ENCODE measurements at regions not wholly inside any gene's neighbourhood (a gene's known extent, or its start where the extent isn't known, plus 50 kb on each side); places are given as distances from the start of the nearest gene placed in this dataset.

- Histone ChIP-seq H3K4me3 (ENCODE audit: insufficient read length, low read depth) (no peak overlapping the region), H3K4me1 (ENCODE audit: insufficient read depth, insufficient read length) (no peaks in the 10 kb centered on the region), H3K36me3 (ENCODE audit: insufficient read depth, insufficient read length, low read length) (no peaks in the 10 kb centered on the region), H3K9me3 (ENCODE audit: insufficient read depth, low read length) (peaks cover 6% of the 10 kb centered on the region; the same call in 1 of the 2 replicates), H3K9ac (ENCODE audit: insufficient read length, low read depth) (no peak overlapping the region), H3K27me3 (ENCODE audit: insufficient read depth, insufficient read length) (no peaks in the 10 kb centered on the region)
- TF ChIP-seq ZNF274 (IDR thresholded peaks at IDR 0.05; ENCODE audit: low read depth, low read length) (no peak), SUZ12 (IDR thresholded peaks at IDR 0.05; ENCODE audit: extremely low read depth, insufficient read depth, insufficient read length) (no peak), YY1 (IDR thresholded peaks at IDR 0.05; ENCODE audit: insufficient read depth, insufficient read length) (no peak)
- no peak for DNase-seq (ENCODE audit: low read depth, low spot score)
Observed at GRCh38 chr10:121296881-121297585, 301.2 kb downstream of the FGFR2 start.

- no peaks in the 10 kb centered on the region for H3K9me3 ChIP-seq (ENCODE audit: insufficient read depth, low read length)
Observed at GRCh38 chr10:121300723-121301122, 297.5 kb downstream of the FGFR2 start.

GRCh38 chr10:121302541-121303180, 295.6 kb downstream of the FGFR2 start:
- no peak for DNase-seq (ENCODE audit: low read depth, low spot score)
- no peaks in the 10 kb centered on the region for H3K36me3 ChIP-seq (ENCODE audit: insufficient read depth, insufficient read length, low read length)
- no peak overlapping the region for H3K9ac ChIP-seq (ENCODE audit: insufficient read length, low read depth)
- no peak overlapping the region for H3K4me3 ChIP-seq (ENCODE audit: insufficient read length, low read depth)
- TF ChIP-seq SUZ12 (IDR thresholded peaks at IDR 0.05; ENCODE audit: extremely low read depth, insufficient read depth, insufficient read length) (no peak), ZNF274 (IDR thresholded peaks at IDR 0.05; ENCODE audit: low read depth, low read length) (no peak), YY1 (IDR thresholded peaks at IDR 0.05; ENCODE audit: insufficient read depth, insufficient read length) (no peak)
- H3K27me3 ChIP-seq (ENCODE audit: insufficient read depth, insufficient read length): no peaks in the 10 kb centered on the region
- H3K4me1 ChIP-seq (ENCODE audit: insufficient read depth, insufficient read length): no peaks in the 10 kb centered on the region
- H3K9me3 ChIP-seq (ENCODE audit: insufficient read depth, low read length): peaks cover 2% of the 10 kb centered on the region

More at GRCh38 chr10:121300723-121301122, 297.5 kb downstream of the FGFR2 start:
- no peaks in the 10 kb centered on the region for H3K36me3 ChIP-seq (ENCODE audit: insufficient read depth, insufficient read length, low read length)
- no peak overlapping the region for H3K9ac ChIP-seq (ENCODE audit: insufficient read length, low read depth)
- no peaks in the 10 kb centered on the region for H3K27me3 ChIP-seq (ENCODE audit: insufficient read depth, insufficient read length)
- DNase-seq (ENCODE audit: low read depth, low spot score): no peak
- H3K4me1 ChIP-seq (ENCODE audit: insufficient read depth, insufficient read length): no peaks in the 10 kb centered on the region
- TF ChIP-seq ZNF274 (IDR thresholded peaks at IDR 0.05; ENCODE audit: low read depth, low read length) (no peak), YY1 (IDR thresholded peaks at IDR 0.05; ENCODE audit: insufficient read depth, insufficient read length) (no peak), SUZ12 (IDR thresholded peaks at IDR 0.05; ENCODE audit: extremely low read depth, insufficient read depth, insufficient read length) (no peak)
- H3K4me3 ChIP-seq (ENCODE audit: insufficient read length, low read depth): no peak overlapping the region

GRCh38 chr10:121303287-121303890, 294.9 kb downstream of the FGFR2 start:
- no peaks in the 10 kb centered on the region for H3K4me1 ChIP-seq (ENCODE audit: insufficient read depth, insufficient read length)
- H3K9me3 ChIP-seq (ENCODE audit: insufficient read depth, low read length): peaks cover 10% of the 10 kb centered on the region
- no peak for DNase-seq (ENCODE audit: low read depth, low spot score)
- H3K36me3 ChIP-seq (ENCODE audit: insufficient read depth, insufficient read length, low read length): no peaks in the 10 kb centered on the region
- H3K4me3 ChIP-seq (ENCODE audit: insufficient read length, low read depth): no peak overlapping the region
- TF ChIP-seq SUZ12 (IDR thresholded peaks at IDR 0.05; ENCODE audit: extremely low read depth, insufficient read depth, insufficient read length): no peak
- no peak for TF ChIP-seq YY1 (IDR thresholded peaks at IDR 0.05; ENCODE audit: insufficient read depth, insufficient read length)
- no peak for TF ChIP-seq ZNF274 (IDR thresholded peaks at IDR 0.05; ENCODE audit: low read depth, low read length)
- no peak overlapping the region for H3K9ac ChIP-seq (ENCODE audit: insufficient read length, low read depth)
- H3K27me3 ChIP-seq (ENCODE audit: insufficient read depth, insufficient read length): no peaks in the 10 kb centered on the region

- TF ChIP-seq YY1 (IDR thresholded peaks at IDR 0.05; ENCODE audit: insufficient read depth, insufficient read length) (no peak), ZNF274 (IDR thresholded peaks at IDR 0.05; ENCODE audit: low read depth, low read length) (no peak), SUZ12 (IDR thresholded peaks at IDR 0.05; ENCODE audit: extremely low read depth, insufficient read depth, insufficient read length) (no peak)
- Histone ChIP-seq H3K9ac (ENCODE audit: insufficient read length, low read depth) (no peak overlapping the region), H3K4me3 (ENCODE audit: insufficient read length, low read depth) (no peak overlapping the region), H3K9me3 (ENCODE audit: insufficient read depth, low read length) (peaks cover 13% of the 10 kb centered on the region), H3K36me3 (ENCODE audit: insufficient read depth, insufficient read length, low read length) (no peaks in the 10 kb centered on the region), H3K4me1 (ENCODE audit: insufficient read depth, insufficient read length) (no peaks in the 10 kb centered on the region), H3K27me3 (ENCODE audit: insufficient read depth, insufficient read length) (no peaks in the 10 kb centered on the region)
- no peak for DNase-seq (ENCODE audit: low read depth, low spot score)
Observed at GRCh38 chr10:121305066-121305465, 293.2 kb downstream of the FGFR2 start.

GRCh38 chr10:121306159-121306673, 292.0 kb downstream of the FGFR2 start:
- DNase-seq (ENCODE audit: low read depth, low spot score): no peak
- H3K36me3 ChIP-seq (ENCODE audit: insufficient read depth, insufficient read length, low read length): no peaks in the 10 kb centered on the region
- TF ChIP-seq ZNF274 (IDR thresholded peaks at IDR 0.05; ENCODE audit: low read depth, low read length) (no peak), SUZ12 (IDR thresholded peaks at IDR 0.05; ENCODE audit: extremely low read depth, insufficient read depth, insufficient read length) (no peak), YY1 (IDR thresholded peaks at IDR 0.05; ENCODE audit: insufficient read depth, insufficient read length) (no peak)

More at GRCh38 chr10:121306159-121306673, 292.0 kb downstream of the FGFR2 start:
- Histone ChIP-seq H3K4me1 (ENCODE audit: insufficient read depth, insufficient read length) (no peaks in the 10 kb centered on the region), H3K27me3 (ENCODE audit: insufficient read depth, insufficient read length) (no peaks in the 10 kb centered on the region), H3K9ac (ENCODE audit: insufficient read length, low read depth) (no peak overlapping the region), H3K4me3 (ENCODE audit: insufficient read length, low read depth) (no peak overlapping the region), H3K9me3 (ENCODE audit: insufficient read depth, low read length) (peaks cover 13% of the 10 kb centered on the region)
